IPS-15b (cell line): ENCODE measurements at regions not wholly inside any gene's neighbourhood (a gene's known extent, or its start where the extent isn't known, plus 50 kb on each side); places are given as distances from the start of the nearest gene placed in this dataset.

Experiments
- H3K27me3 ChIP-seq: one replicate; pipeline ENCODE4 v1.6.1; 2013; ENCODE audit warnings: low read length; ENCODE audit not compliant: control insufficient read depth, insufficient read depth
- H3K36me3 ChIP-seq: one replicate; pipeline ENCODE4 v1.6.1; 2013; ENCODE audit warnings: low read length; ENCODE audit not compliant: control insufficient read depth, insufficient read depth
- H3K4me1 ChIP-seq: one replicate; pipeline ENCODE4 v1.6.1; 2013; ENCODE audit warnings: mild to moderate bottlenecking, low read length; ENCODE audit not compliant: control insufficient read depth, insufficient read depth
- H3K4me3 ChIP-seq: one replicate; pipeline ENCODE4 v1.5.1; 2013; ENCODE audit warnings: low read depth, low read length
- H3K9ac ChIP-seq: one replicate; pipeline ENCODE4 v1.6.1; 2013; ENCODE audit warnings: low read depth, mild to moderate bottlenecking, low read length
- H3K9me3 ChIP-seq: one replicate; pipeline ENCODE4 v1.6.1; 2013; ENCODE audit warnings: mild to moderate bottlenecking, low read length; ENCODE audit not compliant: control insufficient read depth, insufficient read depth

DNA sequence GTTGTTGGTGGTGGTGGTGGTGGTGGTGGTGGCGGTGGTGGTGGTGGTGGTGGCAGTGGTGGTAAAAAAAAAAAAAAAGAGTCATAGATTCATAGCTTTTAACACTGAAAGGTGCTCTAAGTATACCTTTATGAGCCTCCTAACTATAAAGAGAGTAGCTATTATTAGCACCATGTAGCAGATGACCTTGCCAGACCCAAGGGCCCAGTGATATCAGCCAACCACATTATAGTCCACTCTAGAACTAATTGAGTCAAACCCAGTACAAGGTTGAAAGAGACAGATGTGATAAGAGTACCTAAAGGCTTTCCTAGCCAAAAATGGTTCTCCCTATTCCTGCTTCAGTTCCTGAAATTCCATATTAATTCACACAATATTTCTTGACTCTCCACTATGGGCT is 245.3 kb downstream of the HACE1 start:
- Histone ChIP-seq H3K4me3 (no peak overlapping the region), H3K9ac (no peak overlapping the region), H3K4me1 (no peaks in the 10 kb centered on the region), H3K27me3 (no peaks in the 10 kb centered on the region), H3K36me3 (no peaks in the 10 kb centered on the region), H3K9me3 (no peaks in the 10 kb centered on the region)

DNA sequence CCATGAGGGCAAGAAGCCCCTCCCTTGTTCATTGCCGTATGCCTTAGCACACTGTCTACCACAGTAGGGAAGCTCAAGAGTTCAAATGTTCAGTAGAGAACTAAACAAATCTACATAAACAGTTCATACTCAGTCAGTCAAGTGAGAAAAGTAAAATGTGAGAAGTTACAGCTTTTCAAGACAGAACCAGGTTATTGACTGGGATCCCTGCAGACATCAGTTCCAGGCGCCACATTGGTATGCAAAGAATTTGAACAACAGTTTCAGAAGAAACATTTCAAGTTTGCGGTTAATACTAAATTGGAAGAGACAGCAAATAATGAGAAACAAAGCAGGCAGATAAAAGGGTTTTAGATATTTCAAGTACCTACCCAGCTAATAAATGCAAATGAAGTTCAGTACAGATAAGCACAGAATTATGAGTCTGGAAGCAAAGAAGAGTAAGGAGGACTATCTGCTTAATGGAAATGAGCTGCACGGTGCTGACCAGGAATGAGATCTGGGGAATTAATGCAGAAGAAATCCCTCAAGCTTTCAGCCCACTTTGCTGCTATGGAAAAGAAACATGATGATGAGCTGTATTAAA is 246.2 kb downstream of the HACE1 start:
- H3K9ac ChIP-seq: no peak overlapping the region
- H3K36me3 ChIP-seq: no peaks in the 10 kb centered on the region
- H3K9me3 ChIP-seq: no peaks in the 10 kb centered on the region
- no peaks in the 10 kb centered on the region for H3K4me1 ChIP-seq
- no peak overlapping the region for H3K4me3 ChIP-seq
- H3K27me3 ChIP-seq: no peaks in the 10 kb centered on the region

DNA sequence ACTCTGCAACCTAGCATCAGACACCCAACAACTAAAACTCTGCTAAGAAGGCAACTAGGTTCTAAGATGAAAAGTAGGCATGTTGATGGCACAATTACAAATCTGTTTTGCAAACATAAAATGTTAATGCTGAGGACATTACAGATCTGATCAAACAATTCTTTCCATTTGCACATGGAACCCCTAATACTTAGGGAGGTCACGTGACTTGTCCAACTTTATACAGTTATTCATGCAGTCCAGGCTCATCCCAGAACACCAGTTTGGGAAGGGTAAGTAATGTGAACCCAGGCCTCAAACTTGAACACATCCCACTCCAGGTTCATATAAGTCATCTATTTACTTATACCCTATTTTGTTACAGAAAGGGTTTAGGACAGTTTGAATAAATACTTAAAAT is 247.2 kb downstream of the HACE1 start:
- Histone ChIP-seq H3K4me1 (no peaks in the 10 kb centered on the region), H3K4me3 (no peak overlapping the region), H3K9ac (no peak overlapping the region), H3K36me3 (no peaks in the 10 kb centered on the region), H3K9me3 (no peaks in the 10 kb centered on the region), H3K27me3 (no peaks in the 10 kb centered on the region)

DNA sequence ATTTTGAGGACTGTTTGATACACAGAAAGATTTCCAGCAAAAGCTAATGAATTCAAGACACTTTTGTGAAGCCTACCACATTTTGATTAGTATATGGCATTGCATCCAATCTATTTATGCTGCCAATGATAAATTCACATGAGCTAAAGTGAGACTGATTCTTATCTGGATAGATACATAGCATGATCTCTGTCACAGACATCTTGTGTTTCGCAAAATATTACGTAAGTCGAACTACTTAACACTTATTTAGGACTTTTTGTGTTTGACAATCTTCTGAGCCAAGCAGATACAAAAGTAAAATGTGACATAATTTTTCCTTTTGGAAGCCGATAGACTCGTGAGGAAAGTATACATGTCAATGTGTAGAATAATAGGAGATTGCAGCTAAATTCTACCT is 251.6 kb downstream of the HACE1 start:
- Histone ChIP-seq H3K4me3 (no peak overlapping the region), H3K27me3 (no peaks in the 10 kb centered on the region), H3K9ac (no peak overlapping the region), H3K4me1 (no peaks in the 10 kb centered on the region), H3K9me3 (no peaks in the 10 kb centered on the region), H3K36me3 (no peaks in the 10 kb centered on the region)

DNA sequence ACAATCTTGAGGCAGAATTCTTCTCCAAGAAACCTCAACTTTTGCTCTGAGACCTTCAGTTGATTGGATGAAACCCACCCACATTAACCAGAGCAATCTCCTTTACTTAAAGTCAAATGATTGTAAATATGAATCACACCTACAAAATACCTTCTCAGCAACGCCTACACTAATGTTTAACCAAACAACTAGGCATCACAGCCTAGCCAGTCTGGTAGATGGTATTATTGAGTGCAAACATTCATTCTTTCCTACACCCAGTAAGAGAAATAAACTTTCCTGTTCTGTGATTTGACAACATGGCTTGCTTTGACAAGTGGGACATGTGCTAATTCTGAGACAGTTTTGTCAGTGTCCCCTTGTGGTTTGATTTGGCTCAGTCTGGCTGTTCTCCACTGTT is 252.2 kb downstream of the HACE1 start:
- Histone ChIP-seq H3K4me1 (no peaks in the 10 kb centered on the region), H3K27me3 (no peaks in the 10 kb centered on the region), H3K4me3 (no peak overlapping the region), H3K9ac (no peak overlapping the region), H3K36me3 (no peaks in the 10 kb centered on the region), H3K9me3 (no peaks in the 10 kb centered on the region)

DNA sequence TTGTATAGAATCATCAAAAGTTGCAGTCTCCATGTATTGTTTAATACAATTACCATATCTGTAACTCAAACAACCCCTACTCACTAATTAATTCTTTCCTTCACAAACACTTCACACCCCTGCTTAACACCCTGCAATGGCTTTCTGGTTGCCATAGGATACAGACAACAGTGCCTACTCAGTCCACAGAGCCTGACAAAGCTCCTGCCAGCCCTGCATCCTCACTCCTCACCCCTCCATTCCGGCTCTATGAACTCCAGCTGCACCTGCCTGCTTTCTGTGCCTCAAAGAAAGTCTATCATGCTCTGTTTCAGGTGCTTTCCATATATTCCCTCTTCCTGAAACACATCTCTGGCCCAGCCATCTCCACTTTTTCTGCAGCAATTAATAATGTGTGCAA is 253.4 kb downstream of the HACE1 start:
- Histone ChIP-seq H3K4me1 (no peaks in the 10 kb centered on the region), H3K9ac (no peak overlapping the region), H3K36me3 (no peaks in the 10 kb centered on the region), H3K27me3 (no peaks in the 10 kb centered on the region), H3K9me3 (no peaks in the 10 kb centered on the region), H3K4me3 (no peak overlapping the region)

DNA sequence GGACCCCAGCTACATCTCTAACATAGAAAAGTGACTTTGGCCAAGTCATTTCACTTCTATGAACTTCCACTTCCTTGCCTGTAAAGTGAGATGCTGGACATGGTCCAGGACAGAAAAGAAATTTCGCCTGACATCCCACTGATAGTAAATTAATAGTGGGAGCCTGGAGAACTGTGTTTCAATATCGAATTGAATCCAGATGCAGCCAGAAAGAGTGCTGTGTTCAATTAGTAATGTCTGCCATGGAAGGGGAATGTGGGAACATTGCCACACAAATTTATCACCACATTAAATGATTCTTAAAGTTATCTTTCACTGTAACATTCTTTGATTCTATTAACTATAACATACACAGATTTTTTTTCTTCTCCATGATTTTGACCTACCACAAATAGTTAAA is 255.0 kb downstream of the HACE1 start:
- Histone ChIP-seq H3K4me1 (no peaks in the 10 kb centered on the region), H3K27me3 (no peaks in the 10 kb centered on the region), H3K36me3 (no peaks in the 10 kb centered on the region), H3K4me3 (no peak overlapping the region), H3K9ac (no peak overlapping the region), H3K9me3 (no peaks in the 10 kb centered on the region)

DNA sequence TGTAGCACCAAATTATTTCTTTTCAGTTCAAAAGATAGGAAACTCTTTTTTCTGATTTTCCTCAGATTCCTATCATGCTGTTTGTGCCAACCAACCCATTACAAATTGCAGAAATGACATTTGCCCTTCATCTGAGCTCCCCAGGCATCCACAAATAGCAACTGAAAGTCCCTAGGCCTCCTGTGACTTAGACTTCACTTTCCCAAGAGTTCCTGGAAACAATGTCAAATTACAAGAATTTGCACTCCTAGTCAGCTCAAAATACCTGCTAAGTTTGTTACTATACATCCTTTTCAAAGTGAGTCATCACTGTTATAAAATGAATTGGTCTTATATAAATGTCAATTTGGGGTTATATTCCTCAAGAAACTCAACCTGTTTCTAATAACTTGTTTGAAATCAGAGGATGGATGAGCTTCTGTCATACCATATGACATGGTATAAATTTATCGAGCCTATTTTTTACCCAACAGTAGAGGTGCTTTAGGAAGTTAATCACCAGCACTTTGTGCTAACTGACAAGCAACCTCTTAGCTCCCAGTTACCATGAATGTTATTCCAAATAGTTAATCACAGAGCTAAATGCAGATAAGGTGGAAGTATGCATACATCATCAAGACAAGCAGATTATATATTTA is 256.5 kb downstream of the HACE1 start:
- no peaks in the 10 kb centered on the region for H3K4me1 ChIP-seq
- no peak overlapping the region for H3K4me3 ChIP-seq
- no peaks in the 10 kb centered on the region for H3K9me3 ChIP-seq
- no peak overlapping the region for H3K9ac ChIP-seq
- no peaks in the 10 kb centered on the region for H3K27me3 ChIP-seq
- H3K36me3 ChIP-seq: no peaks in the 10 kb centered on the region

DNA sequence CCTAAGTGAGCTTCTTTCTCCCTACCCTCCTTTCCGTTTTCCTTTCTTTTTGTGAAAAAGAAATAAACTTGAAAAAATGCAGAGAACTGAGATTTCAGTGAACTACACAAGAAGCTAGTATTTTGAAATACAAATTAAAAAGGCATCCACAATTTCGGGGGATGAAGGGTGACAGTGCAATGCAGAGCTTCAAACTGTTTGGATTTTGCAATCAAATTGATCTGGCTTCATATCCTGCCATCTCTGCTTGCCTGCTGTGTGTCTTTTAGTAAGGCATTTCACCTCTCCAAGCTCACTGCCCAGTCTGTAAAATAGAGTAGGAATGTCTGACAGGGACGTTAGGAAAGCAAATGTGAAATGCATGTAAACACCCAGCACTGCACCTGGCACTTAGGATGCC is 258.0 kb downstream of the HACE1 start:
- H3K9me3 ChIP-seq: no peaks in the 10 kb centered on the region
- no peaks in the 10 kb centered on the region for H3K27me3 ChIP-seq
- no peaks in the 10 kb centered on the region for H3K36me3 ChIP-seq
- no peak overlapping the region for H3K9ac ChIP-seq
- H3K4me3 ChIP-seq: no peak overlapping the region
- H3K4me1 ChIP-seq: no peaks in the 10 kb centered on the region

DNA sequence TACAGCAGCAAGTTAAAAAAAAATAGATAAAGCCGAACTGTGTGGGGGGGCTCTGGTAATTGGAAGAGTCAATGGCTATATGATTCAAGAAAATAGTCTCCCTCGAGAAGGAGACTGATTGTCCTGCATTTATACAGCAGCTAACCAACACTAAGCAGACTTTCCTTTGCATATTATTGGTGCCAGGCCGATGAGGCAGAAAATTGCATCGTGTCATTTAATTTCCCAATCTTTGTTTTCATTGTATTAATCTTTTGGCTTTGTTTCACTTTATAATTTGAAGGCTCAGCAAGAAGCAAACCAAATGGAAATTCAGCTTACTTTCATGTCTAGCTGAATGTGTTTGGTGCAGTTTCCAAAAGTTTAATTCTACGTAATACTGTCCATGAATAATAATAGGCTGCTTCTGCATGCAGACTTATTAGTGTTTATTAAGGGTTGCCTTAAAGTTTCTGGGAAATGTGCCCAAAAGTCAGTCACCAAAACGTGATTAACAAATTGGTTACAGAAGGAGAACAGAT is 258.5 kb downstream of the HACE1 start:
- Histone ChIP-seq H3K9ac (no peak overlapping the region), H3K36me3 (no peaks in the 10 kb centered on the region), H3K4me1 (no peaks in the 10 kb centered on the region)

DNA sequence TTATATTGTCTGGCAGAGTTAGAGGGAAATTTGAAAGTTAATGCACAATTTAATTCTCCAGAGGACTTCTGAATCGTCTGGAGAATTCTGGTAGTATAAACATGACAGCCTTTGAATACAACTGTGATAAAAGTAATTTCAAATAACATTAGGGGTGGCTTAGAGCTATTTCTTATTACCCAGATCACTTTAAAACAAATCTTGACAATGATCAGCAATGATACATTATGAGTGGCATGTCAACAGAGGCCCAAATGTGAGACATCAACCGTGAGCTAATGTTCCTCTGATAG is 259.1 kb downstream of the HACE1 start:
- H3K36me3 ChIP-seq: no peaks in the 10 kb centered on the region
- H3K4me3 ChIP-seq: no peak overlapping the region
- H3K9ac ChIP-seq: no peak overlapping the region
- H3K4me1 ChIP-seq: no peaks in the 10 kb centered on the region
- no peaks in the 10 kb centered on the region for H3K27me3 ChIP-seq
- no peaks in the 10 kb centered on the region for H3K9me3 ChIP-seq

More for the DNA sequence above, 258.5 kb downstream of the HACE1 start:
- no peaks in the 10 kb centered on the region for H3K9me3 ChIP-seq
- no peaks in the 10 kb centered on the region for H3K27me3 ChIP-seq
- H3K4me3 ChIP-seq: no peak overlapping the region

DNA sequence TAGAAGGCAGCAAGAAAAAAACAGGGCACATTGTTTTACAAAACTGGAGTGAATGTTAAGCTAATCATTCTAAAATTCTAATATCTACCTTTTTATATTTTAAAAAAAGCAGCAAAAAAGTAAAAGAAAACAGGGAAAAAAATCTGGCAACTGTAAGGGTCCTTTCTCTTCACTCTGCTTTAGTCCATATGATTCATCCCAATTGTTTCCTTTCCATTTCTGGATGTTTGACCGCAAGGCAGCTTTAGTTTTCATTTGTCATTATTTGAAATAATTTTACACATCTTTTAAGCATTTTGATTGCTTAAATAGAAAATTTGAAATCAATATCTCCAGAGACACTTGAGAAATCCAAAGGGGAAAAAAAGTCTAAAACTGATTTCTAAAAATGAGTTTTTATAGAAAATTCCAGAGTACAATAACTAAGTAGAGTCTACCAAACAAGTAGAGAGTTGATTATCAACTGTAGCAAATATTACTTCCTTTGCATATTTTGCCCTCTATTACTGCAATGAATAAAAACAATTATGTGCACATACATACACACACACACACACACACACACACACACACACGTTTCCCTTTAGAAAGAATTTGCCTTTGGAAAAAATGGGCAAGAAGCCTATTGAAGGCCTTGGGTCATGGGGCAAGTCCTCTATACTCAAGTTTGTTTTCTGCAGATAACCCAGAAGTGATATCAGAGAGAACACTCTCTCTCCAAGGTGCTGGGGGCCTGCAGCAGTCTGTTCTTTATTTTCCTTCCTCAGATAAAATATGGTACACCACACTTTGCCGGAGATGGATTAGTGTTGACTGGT is 259.7 kb downstream of the HACE1 start:
- Histone ChIP-seq H3K4me3 (no peak overlapping the region), H3K4me1 (no peaks in the 10 kb centered on the region), H3K36me3 (no peaks in the 10 kb centered on the region), H3K27me3 (no peaks in the 10 kb centered on the region), H3K9ac (no peak overlapping the region), H3K9me3 (no peaks in the 10 kb centered on the region)
